CD4-positive, alpha-beta T cell treated with Interleukin-4 for 4 hours (primary cell): ENCODE measurements at regions not wholly inside any gene's neighbourhood (a gene's known extent, or its start where the extent isn't known, plus 50 kb on each side); places are given as distances from the start of the nearest gene placed in this dataset.

Source experiments
- DNase-seq: peaks from one replicate; pipeline ENCODE4 v3.0.0-alpha.2; 2020

DNA sequence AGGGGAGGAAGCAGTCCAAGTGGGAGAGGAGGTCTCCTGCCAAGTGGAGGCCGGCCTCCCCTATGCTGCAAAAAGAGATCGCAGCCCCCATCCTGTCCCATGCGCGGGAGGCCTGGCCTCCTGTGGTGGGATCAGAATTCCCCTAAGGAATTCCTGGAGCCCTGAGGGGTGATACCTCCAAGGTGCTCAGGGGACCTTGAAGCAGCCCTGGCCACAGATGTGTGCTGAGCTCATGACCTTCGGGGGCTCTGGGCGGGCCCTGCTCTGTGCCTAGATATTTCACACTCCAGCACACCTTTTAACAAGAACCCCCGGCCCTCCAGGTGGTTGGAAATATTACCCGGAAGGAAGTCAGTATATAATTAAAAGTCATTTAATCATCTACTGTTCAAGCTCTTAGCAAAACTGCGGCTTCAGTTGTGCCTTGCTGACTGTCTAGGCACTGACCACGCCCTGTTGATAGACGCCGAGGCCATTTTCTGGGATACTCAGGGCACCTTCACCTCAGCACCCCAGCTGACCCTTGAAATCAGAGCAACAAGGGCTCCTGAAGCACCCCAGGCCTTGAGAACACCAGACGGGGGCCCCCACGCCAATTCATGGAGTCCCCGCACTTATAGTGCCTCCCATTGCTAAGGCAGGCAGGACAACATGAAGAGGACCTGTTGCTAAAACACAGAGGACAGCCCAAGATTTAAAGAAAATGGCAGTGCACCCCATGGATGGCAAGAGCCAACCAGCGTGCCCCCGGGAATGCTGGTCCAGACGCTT, 119.1 kb downstream of the NDUFA10 start:
- no peak for DNase-seq

DNA sequence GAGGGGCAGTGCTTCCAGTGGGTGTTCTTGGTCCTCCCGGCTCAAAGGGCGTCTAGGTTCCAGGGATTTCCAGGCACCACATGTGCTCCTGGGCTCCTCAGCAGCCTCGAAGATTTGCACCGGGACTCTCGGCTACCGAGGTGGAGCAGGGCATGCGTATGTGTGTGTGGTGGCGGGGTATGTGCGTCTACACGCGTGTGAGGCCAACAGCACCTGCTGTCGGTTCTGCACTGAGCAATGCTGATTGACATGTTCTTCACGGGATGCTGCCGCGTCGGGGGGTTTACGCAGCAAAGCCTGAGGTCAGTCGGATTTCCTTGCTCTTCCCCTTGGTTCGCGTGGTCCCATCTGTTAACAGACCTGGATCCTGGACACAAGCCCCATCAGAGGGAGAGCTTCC, 119.8 kb downstream of the NDUFA10 start:
- no peak for DNase-seq

DNA sequence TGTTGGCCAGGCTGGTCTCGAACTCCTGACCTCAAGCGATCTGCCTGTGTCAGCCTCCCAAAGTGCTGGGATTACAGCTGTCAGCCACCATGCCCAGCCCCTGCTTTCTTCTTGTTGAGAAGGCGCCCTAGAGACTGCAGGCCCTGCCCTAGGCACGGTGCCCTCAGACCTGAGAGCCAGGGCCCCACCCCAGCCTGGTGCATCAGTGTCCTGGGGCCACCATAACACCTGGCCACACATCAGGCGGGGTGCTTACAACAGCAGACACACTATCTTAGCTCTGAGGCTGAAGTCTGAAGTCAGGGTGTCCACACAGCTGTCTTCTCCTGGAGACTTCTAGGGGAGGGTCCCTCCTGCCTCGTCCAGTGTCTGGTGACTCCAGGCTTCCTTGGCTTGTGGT, 120.6 kb downstream of the NDUFA10 start:
- no peak for DNase-seq

DNA sequence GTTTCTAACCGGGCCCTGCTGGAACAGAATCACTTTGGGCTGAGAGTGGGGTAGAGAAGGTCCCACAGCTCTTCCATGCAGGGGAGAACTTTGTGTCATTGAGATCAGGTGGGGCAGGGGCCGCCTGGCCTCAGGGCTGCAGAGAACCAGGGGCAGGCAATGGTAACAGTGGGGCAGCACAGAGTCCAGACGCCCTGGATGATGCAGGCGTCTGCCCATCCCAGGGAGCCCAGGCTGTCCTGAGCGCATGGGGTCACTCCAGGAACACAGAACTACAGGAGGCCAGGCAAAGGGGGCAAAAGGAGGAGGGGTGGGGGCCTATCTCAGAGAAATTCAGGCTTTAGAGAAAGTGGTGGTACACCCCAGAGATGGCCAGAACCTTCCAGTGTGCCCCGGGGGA, 121.3 kb downstream of the NDUFA10 start:
- no peak for DNase-seq

DNA sequence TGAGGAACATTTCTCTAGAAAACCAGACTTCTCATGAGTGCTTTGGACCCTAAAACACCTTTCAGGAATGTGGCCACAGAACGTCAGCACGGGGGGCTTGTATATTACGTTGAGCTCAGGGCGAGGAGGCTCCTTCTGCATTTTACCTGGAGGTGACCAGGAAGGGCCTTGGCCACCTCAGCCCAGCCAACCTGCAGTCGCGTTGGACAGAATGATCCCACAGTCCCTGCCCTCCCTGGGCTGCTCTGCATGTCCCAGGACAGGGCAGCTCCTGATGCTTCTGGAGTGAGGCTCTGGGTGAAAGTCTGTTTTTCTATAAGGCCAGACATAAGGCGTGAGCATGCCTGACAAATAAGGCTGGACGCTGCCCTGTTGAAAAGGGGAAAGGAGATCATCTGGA, 121.9 kb downstream of the NDUFA10 start:
- no peak for DNase-seq

DNA sequence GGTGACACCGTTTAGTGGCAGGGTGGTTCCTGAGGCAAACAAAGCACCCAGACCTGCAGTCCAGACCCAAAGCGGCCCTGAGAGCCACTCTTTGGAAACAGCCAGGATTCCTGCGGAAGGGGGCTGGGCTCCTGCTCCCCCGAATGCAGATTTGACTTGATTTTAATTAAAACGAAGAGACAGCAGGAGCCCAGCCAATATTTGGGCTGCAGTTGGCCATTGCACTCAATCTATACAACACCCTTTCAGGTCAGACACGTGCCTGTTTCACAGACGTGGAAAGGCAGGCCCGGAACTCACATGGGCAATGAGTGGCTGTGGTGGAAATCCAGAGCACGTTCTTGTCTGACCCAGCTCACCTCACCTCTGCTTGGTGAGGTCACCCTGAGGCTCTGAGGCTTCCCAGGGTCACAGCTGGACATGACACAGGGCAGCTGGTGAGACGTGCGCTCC, 122.4 kb downstream of the NDUFA10 start:
- no peak for DNase-seq

DNA sequence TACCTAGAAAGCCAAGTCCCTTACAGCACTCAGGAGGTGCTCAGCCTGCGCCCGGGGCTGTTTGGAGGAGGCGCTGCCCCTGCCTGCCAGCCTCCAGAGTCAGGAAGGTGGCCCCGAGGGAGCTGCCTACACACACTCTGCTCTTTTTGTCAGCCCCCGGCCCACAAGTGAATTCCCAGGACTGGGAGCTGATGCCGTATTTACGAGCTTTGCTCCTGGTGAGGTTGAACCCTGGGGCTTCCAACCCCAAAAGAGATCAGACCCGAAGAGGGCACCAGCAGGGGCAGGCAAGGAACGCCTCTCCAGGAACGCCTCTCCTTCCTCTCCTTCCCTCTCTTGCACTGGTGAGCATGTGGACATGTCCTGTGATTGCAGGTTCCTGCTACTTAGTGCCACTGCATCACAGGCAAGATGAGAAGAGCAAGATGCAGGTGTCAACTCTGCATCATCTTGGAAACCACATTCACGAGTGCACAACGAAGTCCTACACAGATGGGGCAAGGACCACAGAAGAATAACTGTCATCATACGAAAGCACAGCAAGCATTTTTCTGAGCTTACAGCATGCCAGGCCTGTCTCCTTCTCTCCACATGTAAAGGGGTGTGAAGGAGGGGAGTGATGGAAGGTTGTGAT, 126.7 kb downstream of the NDUFA10 start:
- DNase-seq = no peak

DNA sequence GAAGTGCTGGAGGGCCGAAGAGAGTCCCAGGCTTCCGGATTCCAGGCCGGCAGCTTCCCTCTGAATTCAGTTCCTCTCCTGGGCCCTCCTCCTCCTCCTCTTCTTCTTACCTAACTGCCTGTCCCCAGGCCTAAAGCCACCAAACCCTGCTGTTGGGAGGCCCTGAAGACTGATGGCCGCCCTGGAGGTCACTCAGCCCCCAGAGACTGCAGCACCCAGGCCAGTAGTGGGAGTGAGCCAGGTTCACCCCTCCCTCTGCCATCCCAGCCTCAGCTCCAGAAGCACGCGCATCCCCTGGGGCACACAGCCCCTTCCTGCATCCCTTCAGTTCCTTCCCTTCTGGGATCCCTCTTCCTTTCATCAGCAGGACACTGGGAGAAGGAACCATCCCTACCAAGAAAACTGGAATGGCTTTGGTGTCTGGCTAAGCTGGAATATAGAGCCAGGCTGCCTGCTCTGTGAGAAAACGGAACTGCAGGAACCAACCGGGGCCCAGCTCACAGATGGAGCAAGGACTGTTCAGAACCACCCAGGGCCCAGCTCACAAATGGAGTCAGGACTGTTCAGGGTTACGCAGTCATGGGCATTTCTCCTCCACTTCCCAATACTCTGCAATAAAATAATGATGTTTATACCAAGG, 127.4 kb downstream of the NDUFA10 start:
- no peak for DNase-seq

DNA sequence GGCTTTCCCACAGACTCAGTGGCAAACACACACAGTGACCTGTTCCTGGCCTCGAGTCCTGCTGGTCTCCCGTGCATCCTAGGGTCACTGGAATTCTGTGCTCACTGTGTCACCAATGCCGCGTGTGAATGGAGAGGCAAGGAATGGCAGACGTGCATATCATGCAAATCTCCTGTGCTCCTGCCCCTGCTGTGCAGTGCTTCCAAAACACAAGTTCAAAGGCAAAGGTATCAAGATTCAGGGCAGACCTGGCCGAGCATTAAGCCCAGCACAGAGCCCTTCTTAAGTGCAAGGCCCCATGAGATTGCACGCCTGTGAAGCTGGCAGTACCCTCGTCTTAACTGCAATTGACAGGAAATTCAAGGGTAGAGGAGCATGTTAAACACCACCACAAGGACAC, 129.1 kb downstream of the NDUFA10 start:
- no peak for DNase-seq

DNA sequence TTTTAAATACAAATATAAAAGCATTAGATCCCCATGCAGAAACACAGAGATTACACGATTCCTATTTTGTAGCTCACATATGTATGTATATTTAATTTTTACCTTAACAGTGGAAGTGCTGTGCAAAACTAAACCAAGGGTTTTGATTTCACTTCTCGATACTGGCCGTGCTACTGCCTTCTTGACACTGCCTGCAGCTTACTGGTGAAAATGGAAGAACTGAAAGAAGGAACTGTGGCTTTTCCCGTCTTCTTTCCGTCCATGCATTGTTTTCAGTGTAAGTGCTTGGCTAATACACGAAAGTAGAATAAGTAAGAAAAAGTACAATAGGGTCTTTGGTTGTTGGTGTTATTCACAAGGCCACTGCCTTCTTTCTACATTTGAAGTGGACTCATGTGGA, 129.5 kb downstream of the NDUFA10 start:
- no peak for DNase-seq

DNA sequence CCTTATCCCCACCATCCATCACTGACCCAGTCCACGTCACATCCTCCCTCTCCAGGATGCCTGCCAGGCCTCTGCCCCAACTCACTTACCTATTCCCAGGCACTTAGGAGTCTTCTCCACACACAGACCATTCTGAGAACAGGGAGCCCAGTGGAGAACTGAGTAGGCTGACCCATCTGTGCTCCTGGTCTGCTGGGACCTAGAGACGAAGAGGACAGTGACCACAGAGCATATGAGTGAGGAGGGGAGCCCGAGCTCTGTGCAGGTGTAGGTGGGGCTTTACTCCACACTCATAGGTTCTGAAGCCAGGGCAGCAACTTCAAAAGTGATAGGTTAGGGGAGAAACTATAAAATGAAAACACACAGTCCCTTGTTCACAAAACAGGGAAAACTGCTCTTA, 130.0 kb downstream of the NDUFA10 start:
- no peak for DNase-seq

DNA sequence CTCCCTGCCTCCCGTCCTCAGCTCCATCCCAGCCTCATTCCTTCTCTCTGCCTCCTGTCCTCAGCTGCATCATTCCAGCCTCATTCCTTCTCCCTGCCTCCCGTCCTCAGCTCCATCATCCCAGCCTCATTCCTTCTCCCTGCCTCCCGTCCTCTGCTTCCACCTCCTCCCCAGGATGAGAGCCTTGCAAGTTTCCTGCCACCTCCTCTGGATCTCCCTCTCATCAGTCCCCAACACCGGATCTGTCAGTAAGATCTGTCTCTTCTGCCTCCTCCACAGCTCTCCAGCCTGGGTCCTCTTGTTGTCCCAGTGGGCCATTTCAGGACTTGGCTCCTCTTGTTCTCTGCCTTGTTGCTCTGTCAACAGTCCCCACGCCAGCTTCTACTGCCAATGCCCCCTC, 130.9 kb downstream of the NDUFA10 start:
- DNase-seq = no peak

DNA sequence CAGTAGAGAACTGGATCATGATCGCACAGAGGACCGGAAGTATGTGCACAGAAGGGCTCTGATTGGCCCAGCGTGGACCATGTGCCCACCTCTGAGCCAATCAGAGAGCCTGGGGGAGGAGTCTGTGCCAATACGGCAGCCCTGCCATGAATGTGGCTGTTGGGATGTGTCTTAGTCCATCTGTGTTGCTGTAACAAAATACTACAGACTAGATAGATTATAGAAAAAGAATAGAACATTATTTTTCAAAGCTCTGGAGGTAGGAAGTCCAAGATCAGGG, 132.0 kb downstream of the NDUFA10 start:
- DNase-seq = no peak

DNA sequence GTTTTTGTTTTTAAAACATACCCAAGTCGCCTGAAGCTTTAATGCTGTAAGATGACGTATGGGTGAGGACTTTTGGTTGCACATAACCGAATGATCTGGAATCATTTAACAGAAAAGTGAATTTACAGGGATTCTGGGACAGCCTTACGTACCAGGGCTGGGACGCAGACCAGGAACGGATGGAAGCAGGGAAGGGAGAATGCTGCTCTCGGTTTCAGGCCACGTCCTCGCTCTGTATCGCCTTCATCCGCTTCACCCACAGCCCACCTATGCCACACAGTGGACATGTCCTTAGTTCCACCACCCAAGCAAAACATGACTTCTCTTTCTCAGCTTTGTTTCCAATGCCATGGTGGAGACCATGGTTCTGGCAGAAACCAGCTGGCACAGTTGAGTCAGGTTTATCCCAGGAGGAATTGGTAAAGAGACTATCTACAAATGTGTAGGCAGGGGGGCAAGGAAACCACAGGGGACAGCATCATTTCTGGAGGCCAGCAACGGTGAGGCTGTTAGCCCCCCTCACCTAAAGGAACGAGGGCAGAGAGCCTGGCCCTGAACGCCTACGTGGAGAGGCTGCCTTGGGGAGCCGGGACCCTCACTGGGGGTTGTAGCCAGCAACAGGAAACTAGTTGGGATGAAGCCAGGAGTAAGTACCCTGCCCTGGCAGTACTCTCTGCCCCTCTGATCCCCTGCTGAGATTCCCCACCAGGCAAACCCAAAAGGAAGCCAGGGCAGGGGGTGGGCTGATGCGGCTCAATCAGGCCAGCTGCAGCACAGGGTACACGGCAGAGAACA, 132.5 kb downstream of the NDUFA10 start:
- DNase-seq = no peak

DNA sequence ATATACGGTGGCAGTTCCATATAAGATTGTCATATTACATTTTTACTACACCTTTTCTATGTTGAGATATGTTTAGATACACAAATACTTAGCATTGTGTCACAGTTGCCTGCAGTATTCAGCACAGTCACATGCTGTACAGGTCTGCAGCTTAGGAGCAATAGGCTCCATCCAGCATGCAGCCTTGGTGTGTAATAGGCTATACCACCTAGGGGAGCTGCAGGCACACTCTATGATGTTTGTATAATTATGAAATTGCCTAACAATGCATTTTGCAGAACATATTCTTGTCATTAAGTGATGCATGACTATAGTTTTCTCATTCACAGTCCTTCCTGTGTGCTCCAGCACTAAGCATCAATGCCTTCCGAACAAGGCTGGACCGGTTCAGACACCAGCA, 133.4 kb downstream of the NDUFA10 start:
- no peak for DNase-seq

DNA sequence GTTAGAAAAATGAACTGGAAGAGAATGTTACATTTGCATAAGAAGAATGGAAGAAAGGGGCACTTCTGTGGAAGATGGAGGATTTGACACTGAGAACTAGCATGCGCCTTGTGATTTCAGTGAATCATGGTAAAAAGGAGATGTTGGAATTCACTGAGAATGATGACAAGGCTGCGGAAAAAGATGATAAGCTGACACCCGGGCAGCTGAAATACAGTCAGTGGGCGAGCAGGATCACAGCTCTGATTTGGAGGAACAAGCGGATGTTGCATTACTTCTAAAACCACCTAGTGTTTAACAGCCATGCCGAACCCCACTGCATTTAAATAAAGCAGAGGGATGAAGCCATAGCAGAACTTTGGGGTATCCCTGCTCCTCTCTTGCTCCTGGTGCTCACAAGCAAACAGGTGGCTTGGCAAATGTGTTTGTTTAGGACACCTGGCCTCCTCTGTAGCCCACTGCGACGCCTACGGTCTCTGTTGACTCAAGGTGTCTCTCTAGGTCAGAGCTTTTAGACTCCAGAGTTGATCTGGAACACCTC, 134.9 kb downstream of the NDUFA10 start:
- no peak for DNase-seq

DNA sequence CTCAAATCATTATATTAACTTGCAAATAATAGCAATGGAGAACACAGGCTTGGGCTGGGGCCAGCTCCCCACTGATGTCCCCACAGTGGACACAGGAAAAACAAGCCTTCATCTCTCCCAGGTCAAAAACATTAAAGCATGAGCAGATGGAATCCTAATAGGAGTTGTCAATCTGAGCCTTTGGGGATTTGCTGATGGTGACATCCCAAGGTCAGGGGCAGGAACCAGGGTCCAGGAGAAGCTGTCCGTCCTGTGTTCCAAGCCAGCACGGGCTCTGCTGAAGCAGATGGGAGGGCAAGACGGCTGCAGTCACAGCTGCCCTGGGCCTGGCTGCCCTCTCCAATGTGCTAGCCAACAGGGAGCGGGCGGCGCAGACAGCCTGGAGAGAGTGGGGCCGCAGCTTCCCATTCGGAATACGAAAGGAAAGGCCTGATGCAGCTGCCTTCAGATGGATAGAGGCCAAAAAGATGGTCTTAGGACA, 135.5 kb downstream of the NDUFA10 start:
- no peak for DNase-seq

DNA sequence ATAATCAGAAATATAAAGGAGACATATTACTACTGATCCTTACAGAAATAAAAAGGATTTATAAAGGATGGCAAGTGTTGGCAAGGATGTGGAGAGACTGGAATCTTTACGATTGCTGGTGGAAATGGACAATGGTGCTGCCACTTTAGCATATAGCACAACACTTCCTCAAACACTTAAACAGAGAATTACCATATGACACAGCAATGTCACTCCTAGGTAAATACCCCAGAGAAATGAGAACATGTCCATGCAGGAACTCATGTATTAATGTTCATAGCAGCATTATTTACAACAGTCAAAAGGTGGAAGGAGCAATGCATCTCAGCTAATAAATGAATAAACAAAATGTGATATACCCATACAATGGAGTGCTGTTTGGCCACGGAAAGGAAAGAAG, 137.5 kb downstream of the NDUFA10 start:
- DNase-seq = no peak

DNA sequence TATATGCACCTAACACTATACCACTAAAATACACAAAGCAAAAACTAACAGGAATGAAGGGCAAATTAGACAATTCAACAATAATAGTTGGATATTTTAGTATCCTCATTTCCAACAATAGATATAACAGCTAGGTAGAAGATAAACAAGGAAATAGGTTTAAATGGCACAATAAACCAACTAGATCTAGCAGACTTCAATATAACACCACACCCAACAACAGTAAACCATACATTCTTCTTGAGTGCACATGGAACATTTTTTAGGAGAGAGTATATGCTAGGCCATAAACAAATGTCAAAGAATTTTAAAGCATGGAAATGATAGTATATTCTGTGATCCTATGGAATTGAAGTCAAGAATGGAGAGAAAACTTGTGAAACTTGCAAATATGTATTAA, 138.4 kb downstream of the NDUFA10 start:
- no peak for DNase-seq

DNA sequence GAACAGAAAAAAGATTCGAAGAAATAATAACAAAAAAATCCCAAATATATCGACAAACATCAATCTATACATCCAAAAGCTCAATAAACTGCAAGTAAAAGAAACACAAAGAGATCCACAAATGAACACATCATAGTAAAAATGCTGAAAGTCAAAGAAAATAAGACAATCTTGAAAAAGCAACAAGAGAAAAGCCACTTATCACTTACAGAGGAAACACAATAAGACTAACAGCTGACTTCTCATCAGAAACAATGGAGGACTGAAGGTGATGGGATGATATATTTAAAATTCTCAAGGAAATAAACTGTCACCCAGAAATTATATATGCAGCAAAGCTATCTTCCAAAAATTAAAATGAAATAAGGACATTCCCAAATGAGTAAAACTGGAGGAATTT, 140.3 kb downstream of the NDUFA10 start:
- DNase-seq = no peak

DNA sequence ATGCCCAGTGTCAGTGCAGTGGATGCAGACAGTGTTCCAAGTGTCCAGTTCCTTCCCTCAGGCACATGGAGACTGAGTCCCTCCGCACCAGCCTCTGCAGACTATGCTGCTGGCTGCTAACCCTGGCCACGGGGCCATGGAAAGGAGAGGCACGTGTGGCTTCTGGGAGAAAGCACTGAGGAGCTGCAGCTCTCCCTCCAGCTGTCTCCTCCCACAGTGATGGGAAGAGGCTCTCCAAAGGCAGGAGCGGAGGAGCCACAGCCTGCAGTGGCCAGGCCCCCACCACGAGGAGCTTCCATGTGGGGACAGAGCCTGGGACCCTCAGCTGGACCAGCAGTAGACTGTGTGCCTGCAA, 141.1 kb downstream of the NDUFA10 start:
- DNase-seq = no peak

DNA sequence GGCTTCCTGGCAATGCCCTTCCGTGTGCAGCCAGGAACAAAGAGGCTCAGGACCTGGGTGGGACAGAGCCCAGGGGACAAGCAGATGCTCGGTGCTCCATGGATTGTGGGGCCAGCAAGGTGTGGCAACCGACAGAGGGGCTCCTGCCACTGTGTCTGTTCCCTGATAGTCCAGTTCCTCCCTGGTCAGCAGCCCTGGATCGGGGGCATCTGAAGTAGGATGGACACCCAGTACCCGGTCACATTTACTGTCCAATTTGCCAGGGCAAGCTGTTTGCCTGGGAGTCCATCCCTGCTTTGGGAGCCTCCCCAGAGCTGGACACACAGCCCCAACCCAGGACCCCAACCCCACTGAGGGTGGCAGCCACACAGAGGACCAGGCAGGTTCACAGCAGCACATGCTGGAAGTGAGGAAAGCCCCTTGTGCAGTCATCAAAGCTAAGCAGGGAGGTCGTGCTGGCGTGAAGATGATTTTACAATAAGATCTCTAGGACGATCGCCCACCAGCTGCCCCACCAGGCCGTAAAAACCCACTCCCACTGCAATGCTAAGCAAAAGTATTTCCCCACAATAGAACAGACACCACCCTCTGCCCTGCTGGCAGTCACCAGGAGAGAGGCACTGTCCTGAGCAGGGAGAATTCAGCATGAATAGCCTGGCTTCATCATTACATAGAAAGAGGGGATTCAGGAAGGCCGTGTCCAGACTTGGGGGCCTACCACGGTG, 141.7 kb downstream of the NDUFA10 start:
- DNase-seq = no peak

DNA sequence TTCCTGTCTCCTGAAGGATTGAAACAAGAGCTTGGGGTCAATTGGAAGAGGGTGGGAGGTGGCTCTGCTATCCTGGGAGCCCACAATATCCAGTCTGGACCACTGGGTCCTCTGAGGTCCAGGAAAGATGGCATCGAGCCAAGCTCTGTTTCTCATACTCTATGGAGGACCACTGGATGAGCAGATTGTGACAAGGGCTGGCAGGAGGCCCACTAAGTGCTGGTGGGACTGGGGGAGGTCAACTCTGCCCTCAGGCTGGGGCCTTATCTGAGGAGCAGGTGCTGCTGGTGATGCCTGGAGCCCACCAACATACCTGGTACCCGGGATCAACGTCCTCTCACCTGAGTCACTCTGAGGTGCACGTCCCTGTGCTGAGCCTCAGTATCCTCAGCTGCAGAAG, 142.4 kb downstream of the NDUFA10 start:
- DNase-seq = no peak
